Uterus (tissue), 2 donors: ENCODE measurements at regions not wholly inside any gene's neighbourhood (a gene's known extent, or its start where the extent isn't known, plus 50 kb on each side); places are given as distances from the start of the nearest gene placed in this dataset.

Source experiments
- CTCF ChIP-seq, 4 experiments: fragments of 200-600 bp in 2 of 4; fragments of 450-650 bp in 2 of 4; sonication (generic) in 2 of 4; IDR thresholded peaks; one replicate each; pipeline ENCODE4 v1.5.1; 2016 to 2019; ENCODE audit warnings: antibody characterized with exemption in 4 of 4, mild to moderate bottlenecking in 2 of 4, moderate library complexity in 1 of 4
- POLR2A ChIP-seq, 2 donors: fragments of 450-650 bp; IDR thresholded peaks; one replicate each; pipeline ENCODE4 v1.6.1; 2016; ENCODE audit warnings: antibody characterized with exemption in 2 of 2, mild to moderate bottlenecking in 1 of 2, moderate library complexity in 1 of 2

- no peak for TF ChIP-seq CTCF (IDR thresholded peaks at IDR 0.05)
- no peak for TF ChIP-seq POLR2A (IDR thresholded peaks at IDR 0.05)
Observed at GRCh38 chr14:22423958-22424357, 165.1 kb downstream of the DAD1 start.
